Skeletal muscle satellite cell (primary cell): ENCODE measurements at regions not wholly inside any gene's neighbourhood (a gene's known extent, or its start where the extent isn't known, plus 50 kb on each side); places are given as distances from the start of the nearest gene placed in this dataset.
"Not testable (repeated sequence)": the region's sequence is repeated elsewhere in the genome, so short reads cannot be mapped to it uniquely, and the experiment has no call there.

ENCODE experiments used
- H3K27me3 ChIP-seq: 2 replicates; pipeline ENCODE4 v1.7.0; 2013; ENCODE audit warnings: low read length; ENCODE audit not compliant: control insufficient read depth, insufficient read depth
- H3K36me3 ChIP-seq: 2 replicates; pipeline ENCODE4 v1.7.0; 2013; ENCODE audit warnings: mild to moderate bottlenecking, control low read depth, low read length; ENCODE audit not compliant: insufficient read depth
- H3K4me1 ChIP-seq: 2 replicates; pipeline ENCODE4 v1.7.0; 2013; ENCODE audit warnings: low read length; ENCODE audit not compliant: control insufficient read depth, insufficient read depth
- H3K4me2 ChIP-seq: 2 replicates; pipeline ENCODE4 v1.7.0; 2013; ENCODE audit warnings: mild to moderate bottlenecking, low read length
- H3K4me3 ChIP-seq: 2 replicates; pipeline ENCODE4 v1.7.0; 2013; ENCODE audit warnings: low read length
- H3K9ac ChIP-seq: 2 replicates; pipeline ENCODE4 v1.7.0; 2013; ENCODE audit warnings: mild to moderate bottlenecking, low read depth, low read length, moderate library complexity
- H3K9me3 ChIP-seq: replicated peaks from 2 replicates; pipeline ENCODE4 v1.7.0; 2013; ENCODE audit warnings: mild to moderate bottlenecking, control low read depth, low read length

- Histone ChIP-seq H3K9me3 (no peaks in the 10 kb centered on the region), H3K4me2 (no peak overlapping the region), H3K36me3 (no peaks in the 10 kb centered on the region), H3K9ac (no peak overlapping the region), H3K27me3 (no peaks in the 10 kb centered on the region), H3K4me3 (no peak overlapping the region), H3K4me1 (no peaks in the 10 kb centered on the region)
Measured at GRCh38 chr22:48504519-48505140, 1323.0 kb downstream of the BRD1 start.

GRCh38 chr22:48503876-48504275, 1323.8 kb downstream of the BRD1 start:
- Histone ChIP-seq H3K27me3 (no peaks in the 10 kb centered on the region), H3K4me2 (no peak overlapping the region), H3K4me1 (no peaks in the 10 kb centered on the region), H3K9ac (no peak overlapping the region), H3K4me3 (no peak overlapping the region), H3K36me3 (no peaks in the 10 kb centered on the region), H3K9me3 (no peaks in the 10 kb centered on the region)

GRCh38 chr22:48503035-48503625, 1324.5 kb downstream of the BRD1 start:
- H3K4me3 ChIP-seq, result no peak overlapping the region
- no peaks in the 10 kb centered on the region for H3K9me3 ChIP-seq
- no peak overlapping the region for H3K4me2 ChIP-seq
- no peaks in the 10 kb centered on the region for H3K36me3 ChIP-seq
- H3K9ac ChIP-seq, result no peak overlapping the region
- H3K4me1 ChIP-seq, result no peaks in the 10 kb centered on the region
- H3K27me3 ChIP-seq, result no peaks in the 10 kb centered on the region

GRCh38 chr22:48501231-48501750, 1326.4 kb downstream of the BRD1 start:
- Histone ChIP-seq H3K4me1 (no peaks in the 10 kb centered on the region), H3K36me3 (no peaks in the 10 kb centered on the region), H3K4me3 (no peak overlapping the region), H3K4me2 (no peak overlapping the region), H3K27me3 (no peaks in the 10 kb centered on the region), H3K9me3 (no peaks in the 10 kb centered on the region), H3K9ac (no peak overlapping the region)

- H3K9me3 ChIP-seq, result no peaks in the 10 kb centered on the region
Measured at GRCh38 chr22:48500471-48501230, 1327.0 kb downstream of the BRD1 start.

GRCh38 chr22:48499456-48500425, 1327.9 kb downstream of the BRD1 start:
- H3K4me3 ChIP-seq, result no peak overlapping the region
- no peak overlapping the region for H3K4me2 ChIP-seq
- no peaks in the 10 kb centered on the region for H3K36me3 ChIP-seq
- H3K4me1 ChIP-seq, result no peaks in the 10 kb centered on the region
- H3K9ac ChIP-seq, result no peak overlapping the region
- H3K27me3 ChIP-seq, result no peaks in the 10 kb centered on the region
- H3K9me3 ChIP-seq, result no peaks in the 10 kb centered on the region

More at GRCh38 chr22:48500471-48501230, 1327.0 kb downstream of the BRD1 start:
- no peaks in the 10 kb centered on the region for H3K27me3 ChIP-seq
- H3K36me3 ChIP-seq, result no peaks in the 10 kb centered on the region
- H3K9ac ChIP-seq, result no peak overlapping the region
- H3K4me2 ChIP-seq, result no peak overlapping the region
- no peak overlapping the region for H3K4me3 ChIP-seq
- no peaks in the 10 kb centered on the region for H3K4me1 ChIP-seq

- Histone ChIP-seq H3K4me1 (no peaks in the 10 kb centered on the region), H3K4me3 (no peak overlapping the region), H3K9me3 (no peaks in the 10 kb centered on the region), H3K36me3 (no peaks in the 10 kb centered on the region), H3K9ac (no peak overlapping the region), H3K4me2 (no peak overlapping the region), H3K27me3 (no peaks in the 10 kb centered on the region)
Measured at GRCh38 chr22:48498526-48499331, 1328.9 kb downstream of the BRD1 start.

GRCh38 chr22:48497743-48498520, 1329.7 kb downstream of the BRD1 start:
- H3K4me3 ChIP-seq, H3K27me3 ChIP-seq, H3K4me2 ChIP-seq, H3K4me1 ChIP-seq, H3K9me3 ChIP-seq, H3K9ac ChIP-seq, H3K36me3 ChIP-seq: not testable (repeated sequence)

GRCh38 chr22:48496987-48497650, 1330.6 kb downstream of the BRD1 start:
- no peak overlapping the region for H3K9ac ChIP-seq

More at GRCh38 chr22:48496987-48497650, 1330.6 kb downstream of the BRD1 start:
- Histone ChIP-seq H3K4me2 (no peak overlapping the region), H3K4me1 (no peaks in the 10 kb centered on the region), H3K9me3 (no peaks in the 10 kb centered on the region), H3K27me3 (no peaks in the 10 kb centered on the region), H3K36me3 (no peaks in the 10 kb centered on the region), H3K4me3 (no peak overlapping the region)
